ENCODE measurements at regions not wholly inside any gene's neighbourhood (a gene's known extent, or its start where the extent isn't known, plus 50 kb on each side); places are given as distances from the start of the nearest gene placed in this dataset.

GRCh38 chr10:58003945-58004344 is 263.7 kb downstream of the IPMK start:
- no peak for DNase-seq (ENCODE audit: low read depth)
- TF ChIP-seq, protein P1, sequence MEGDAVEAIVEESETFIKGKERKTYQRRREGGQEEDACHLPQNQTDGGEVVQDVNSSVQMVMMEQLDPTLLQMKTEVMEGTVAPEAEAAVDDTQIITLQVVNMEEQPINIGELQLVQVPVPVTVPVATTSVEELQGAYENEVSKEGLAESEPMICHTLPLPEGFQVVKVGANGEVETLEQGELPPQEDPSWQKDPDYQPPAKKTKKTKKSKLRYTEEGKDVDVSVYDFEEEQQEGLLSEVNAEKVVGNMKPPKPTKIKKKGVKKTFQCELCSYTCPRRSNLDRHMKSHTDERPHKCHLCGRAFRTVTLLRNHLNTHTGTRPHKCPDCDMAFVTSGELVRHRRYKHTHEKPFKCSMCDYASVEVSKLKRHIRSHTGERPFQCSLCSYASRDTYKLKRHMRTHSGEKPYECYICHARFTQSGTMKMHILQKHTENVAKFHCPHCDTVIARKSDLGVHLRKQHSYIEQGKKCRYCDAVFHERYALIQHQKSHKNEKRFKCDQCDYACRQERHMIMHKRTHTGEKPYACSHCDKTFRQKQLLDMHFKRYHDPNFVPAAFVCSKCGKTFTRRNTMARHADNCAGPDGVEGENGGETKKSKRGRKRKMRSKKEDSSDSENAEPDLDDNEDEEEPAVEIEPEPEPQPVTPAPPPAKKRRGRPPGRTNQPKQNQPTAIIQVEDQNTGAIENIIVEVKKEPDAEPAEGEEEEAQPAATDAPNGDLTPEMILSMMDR (conservative IDR thresholded peaks at IDR 0.05; ENCODE audit: low read depth, low read length), result no peak
- no peak overlapping the region for H3K4me3 ChIP-seq (ENCODE audit: low read depth, low read length)

GRCh38 chr10:58001159-58001558 is 266.5 kb downstream of the IPMK start:
- TF ChIP-seq, protein P1 (conservative IDR thresholded peaks at IDR 0.05; ENCODE audit: low read depth, low read length), result no peak
- DNase-seq (ENCODE audit: low read depth), result no peak

GRCh38 chr10:57996536-57996935 is 271.2 kb downstream of the IPMK start:
- no peak overlapping the region for H3K4me3 ChIP-seq (ENCODE audit: low read depth, low read length)
- TF ChIP-seq, protein P1 (conservative IDR thresholded peaks at IDR 0.05; ENCODE audit: low read depth, low read length), result no peak
- no peak for DNase-seq (ENCODE audit: low read depth)

More at GRCh38 chr10:58001159-58001558, 266.5 kb downstream of the IPMK start:
- no peak overlapping the region for H3K4me3 ChIP-seq (ENCODE audit: low read depth, low read length)

- DNase-seq (ENCODE audit: low read depth), result no peak
- TF ChIP-seq, protein P1 (conservative IDR thresholded peaks at IDR 0.05; ENCODE audit: low read depth, low read length), result no peak
- H3K4me3 ChIP-seq (ENCODE audit: low read depth, low read length), result no peak overlapping the region
These were observed 274.4 kb downstream of the IPMK start for GRCh38 chr10:57993302-57993701.

DNA sequence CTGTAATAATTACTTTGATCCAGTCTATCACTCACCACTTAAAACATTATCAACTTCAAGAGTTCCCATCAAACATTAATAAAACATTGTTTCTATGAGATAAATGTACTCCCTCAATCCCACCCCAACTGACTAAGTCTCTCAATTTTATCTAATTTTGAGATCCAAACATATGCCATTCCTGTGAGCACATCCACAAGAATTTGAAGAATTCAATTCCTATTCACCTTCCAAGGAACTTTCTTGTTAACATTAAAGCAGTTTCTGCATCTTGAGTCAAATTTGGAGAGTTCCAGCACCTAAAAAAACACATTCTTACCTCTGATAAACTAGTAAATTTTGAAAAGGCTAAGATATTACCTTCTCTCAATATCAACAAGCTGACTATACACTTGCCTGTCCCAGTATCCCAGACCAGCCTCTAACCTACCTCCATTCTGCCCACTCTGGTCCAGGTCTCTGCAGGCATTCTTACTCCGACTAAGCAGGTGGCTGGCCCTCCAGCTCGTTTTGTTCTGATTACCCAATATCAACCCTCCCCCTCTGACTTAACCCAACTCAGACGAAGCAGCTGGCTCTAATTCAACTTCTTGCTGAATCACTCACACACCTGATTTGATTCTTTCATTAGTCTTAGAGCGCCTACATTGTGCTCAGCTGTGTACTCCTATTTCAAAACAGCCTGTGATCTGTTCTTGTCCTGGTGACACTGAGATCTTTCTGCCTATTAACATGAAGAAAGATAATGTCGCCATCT is 275.2 kb downstream of the IPMK start:
- TF ChIP-seq, protein P1 (conservative IDR thresholded peaks at IDR 0.05; ENCODE audit: low read depth, low read length), result peak; percentile 26
- DNase-seq (ENCODE audit: low read depth), result peak; percentile 84

GRCh38 chr10:57988964-57989363 is 278.7 kb downstream of the IPMK start:
- TF ChIP-seq, protein P1 (conservative IDR thresholded peaks at IDR 0.05; ENCODE audit: low read depth, low read length), result no peak
- no peak for DNase-seq (ENCODE audit: low read depth)
- no peak overlapping the region for H3K4me3 ChIP-seq (ENCODE audit: low read depth, low read length)

More for the DNA sequence above, 275.2 kb downstream of the IPMK start:
- no peak overlapping the region for H3K4me3 ChIP-seq (ENCODE audit: low read depth, low read length)

Measured in epithelial cell of proximal tubule (primary cell).